Renal cortex interstitium (tissue), 11 donors: ENCODE measurements at regions not wholly inside any gene's neighbourhood (a gene's known extent, or its start where the extent isn't known, plus 50 kb on each side); places are given as distances from the start of the nearest gene placed in this dataset.

Experiments
- DNase-seq, 11 donors: peaks; one replicate each; pipeline ENCODE4 v3.0.0-alpha.2; 2013; ENCODE audit warnings: low read depth in 9 of 11, low spot score in 4 of 11; ENCODE audit errors: extremely low read depth in 1 of 11

- no peak for DNase-seq
These were observed 1162.1 kb upstream of the IGFBP7 start for GRCh38 chr4:58272311-58272710.

DNA sequence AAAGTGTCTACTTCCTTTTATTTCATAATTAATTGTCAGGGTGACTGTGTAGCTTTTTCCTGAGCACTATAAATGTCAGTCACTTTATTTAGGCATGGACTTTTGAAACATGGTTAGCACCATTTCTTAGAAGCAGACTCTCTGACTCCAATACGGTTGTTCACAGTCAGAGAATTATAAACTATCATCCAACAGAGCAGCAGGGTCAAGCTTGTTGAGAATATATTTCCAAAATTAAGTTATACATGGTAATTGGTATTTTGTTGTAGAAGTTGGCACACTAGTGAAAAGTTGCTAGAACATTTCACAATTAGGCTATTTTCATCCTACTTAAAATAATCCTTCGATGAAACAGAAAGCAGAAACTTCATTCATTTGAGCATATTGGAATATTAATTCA lies 1155.5 kb upstream of the IGFBP7 start:
- no peak for DNase-seq

DNA sequence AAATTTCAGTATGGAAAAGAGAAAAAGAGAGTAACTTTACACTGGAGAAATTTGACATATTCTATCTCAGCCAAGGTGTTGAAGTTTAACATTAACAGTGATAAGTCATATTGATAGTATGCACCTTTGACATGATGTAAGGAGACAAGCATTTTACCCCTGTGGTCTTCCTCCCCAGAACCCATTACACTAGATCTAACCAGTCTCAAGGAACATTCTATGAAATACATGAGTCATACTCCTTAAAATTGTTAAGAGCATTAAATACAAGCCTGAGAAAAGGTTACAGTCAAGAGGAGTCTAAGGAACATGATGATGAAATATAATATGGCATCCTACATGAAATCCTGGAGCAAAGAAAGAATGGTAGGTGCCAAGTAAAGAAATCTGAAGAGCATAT lies 1151.3 kb upstream of the IGFBP7 start:
- DNase-seq: no peak

DNA sequence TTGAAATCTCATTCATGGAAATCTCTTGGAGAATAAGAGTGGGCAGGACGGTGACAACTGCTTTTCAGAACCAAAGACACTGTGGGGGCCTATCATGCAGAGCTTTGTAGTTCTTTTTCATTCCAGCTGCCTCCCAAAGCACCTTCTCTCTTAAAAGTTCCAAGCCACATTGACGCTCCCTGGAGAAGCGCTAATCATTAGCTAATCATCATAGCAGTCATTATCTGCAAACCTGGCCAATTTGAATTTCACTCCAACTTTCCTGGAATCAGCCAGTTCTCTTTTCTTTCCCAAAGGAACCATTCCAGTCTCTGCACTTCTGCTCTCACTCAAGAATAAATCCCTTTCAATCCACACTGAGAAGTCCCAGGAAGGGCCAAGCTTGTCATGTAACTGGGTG lies 1144.1 kb upstream of the IGFBP7 start:
- DNase-seq: no peak

- no peak for DNase-seq
These were observed 1142.5 kb upstream of the IGFBP7 start for GRCh38 chr4:58252656-58253055.

- DNase-seq: no peak
These were observed 1137.6 kb upstream of the IGFBP7 start for GRCh38 chr4:58247792-58248191.

GRCh38 chr4:58225460-58225859 lies 1115.3 kb upstream of the IGFBP7 start:
- DNase-seq: no peak

DNA sequence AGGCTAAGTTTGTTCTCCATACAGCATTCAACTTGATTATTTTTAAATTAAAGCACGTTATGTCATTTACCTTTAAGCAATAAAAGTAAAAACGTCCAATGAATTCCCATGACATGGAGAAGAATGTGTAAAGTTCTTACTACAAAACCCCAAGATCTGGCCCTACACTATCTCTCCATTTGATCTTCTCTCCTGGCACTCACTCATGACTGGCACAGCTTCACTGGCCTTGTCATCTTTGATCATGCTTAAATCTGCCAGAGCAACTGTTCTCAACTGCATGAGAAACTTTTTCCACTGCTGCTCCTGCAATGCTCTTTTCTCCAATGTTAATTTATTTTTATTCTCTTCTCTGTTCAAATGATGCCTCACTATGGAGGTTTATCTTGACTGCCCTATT lies 1109.0 kb upstream of the IGFBP7 start:
- DNase-seq: no peak

DNA sequence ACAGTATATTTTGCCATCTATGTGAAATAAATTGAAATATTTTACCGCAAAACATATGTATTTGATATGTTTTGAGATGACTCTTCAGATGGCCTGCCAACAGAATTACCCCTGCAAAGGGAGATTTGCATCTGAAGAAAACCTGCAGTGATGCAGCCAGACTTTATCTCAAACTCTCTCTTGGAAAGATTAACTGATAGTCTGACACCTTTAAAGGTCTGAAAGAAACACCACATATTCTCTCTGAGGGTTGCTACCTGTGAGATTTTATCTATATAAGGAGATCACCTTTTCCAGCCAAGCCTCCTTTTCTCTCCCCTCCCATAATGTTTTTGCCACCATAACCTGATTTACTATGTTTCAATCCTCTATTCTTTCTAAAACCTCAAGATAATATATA lies 1106.3 kb upstream of the IGFBP7 start:
- no peak for DNase-seq

GRCh38 chr4:58214376-58214775 lies 1104.2 kb upstream of the IGFBP7 start:
- no peak for DNase-seq

DNA sequence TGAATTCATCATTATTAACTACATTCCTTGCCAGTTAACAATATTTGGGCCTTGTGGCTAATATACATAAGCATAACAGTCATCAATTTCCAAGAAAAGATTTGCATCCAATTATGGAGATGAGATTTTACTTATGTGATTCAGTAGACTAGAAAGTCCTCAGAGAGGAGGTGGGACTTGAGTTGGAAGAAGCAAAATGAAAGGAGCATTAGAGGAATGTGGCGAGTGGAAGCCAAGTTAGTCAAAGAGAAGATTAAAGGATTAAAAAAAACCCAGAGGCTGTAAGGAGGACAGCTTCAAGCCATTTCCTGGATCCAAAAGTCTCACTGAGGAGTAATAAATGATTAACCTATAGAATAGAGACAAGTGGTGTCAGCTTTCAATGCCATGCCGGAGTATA lies 1099.4 kb upstream of the IGFBP7 start:
- no peak for DNase-seq

DNA sequence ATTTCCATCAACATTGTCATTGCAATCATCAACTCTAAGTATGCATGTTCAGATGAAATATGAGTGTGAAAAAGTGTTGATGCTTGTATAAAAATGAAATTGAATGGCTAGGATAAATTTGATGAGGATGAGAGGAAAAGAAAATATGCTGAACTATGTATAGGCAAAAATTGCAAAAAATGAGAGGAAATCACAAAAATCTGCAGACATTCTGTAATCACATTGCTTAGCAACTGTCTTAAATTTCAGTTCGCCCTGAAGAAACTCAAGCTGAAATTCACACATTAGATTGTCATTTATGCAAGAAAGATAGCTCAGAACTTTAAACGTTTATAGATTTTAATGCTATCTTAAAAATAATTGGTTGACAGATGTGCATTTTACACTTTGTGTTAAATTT lies 1098.8 kb upstream of the IGFBP7 start:
- DNase-seq: no peak

- DNase-seq: no peak
These were observed 1095.5 kb upstream of the IGFBP7 start for GRCh38 chr4:58205446-58206235.

- DNase-seq: no peak
These were observed 1082.0 kb upstream of the IGFBP7 start for GRCh38 chr4:58192217-58192616.

- no peak for DNase-seq
These were observed 1080.9 kb upstream of the IGFBP7 start for GRCh38 chr4:58191109-58191508.

DNA sequence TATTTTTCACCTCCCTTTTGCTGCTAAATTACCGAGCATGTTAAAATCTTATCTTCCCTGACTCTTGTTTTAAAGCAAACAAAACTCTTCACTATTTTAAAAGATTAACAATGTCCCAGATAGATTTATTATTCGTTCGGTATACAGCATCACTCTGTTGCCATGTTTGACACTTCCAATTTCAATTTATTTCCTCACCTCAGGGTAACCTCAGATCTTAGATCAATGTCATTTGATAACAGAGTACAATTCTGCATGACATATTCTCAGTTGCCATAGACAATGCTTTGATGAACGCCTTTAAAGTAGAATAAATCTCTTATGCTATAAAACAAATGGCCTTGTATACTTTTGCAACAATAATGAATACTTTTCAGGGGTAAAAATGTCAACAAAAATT lies 1078.1 kb upstream of the IGFBP7 start:
- no peak for DNase-seq

- DNase-seq: no peak
These were observed 1064.8 kb upstream of the IGFBP7 start for GRCh38 chr4:58175024-58175423.

DNA sequence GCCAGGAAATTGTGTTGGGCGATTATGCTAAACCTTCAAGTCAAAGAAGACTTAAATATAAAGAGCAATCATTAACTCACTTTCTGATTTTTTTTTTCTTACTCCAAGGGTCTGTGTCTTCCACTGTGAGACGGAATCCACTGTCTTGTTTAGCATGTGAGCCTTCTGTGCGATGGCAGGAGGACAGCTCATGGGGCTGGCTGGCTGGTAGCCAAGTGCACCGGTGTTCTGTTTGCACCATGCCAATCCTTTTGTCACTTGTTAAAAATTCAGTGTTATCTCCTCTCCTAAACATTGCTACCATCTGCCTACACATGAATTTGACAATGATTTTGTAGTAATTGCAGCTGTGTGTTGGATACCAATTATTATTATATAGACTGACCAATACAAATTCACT lies 1056.3 kb upstream of the IGFBP7 start:
- DNase-seq: no peak

DNA sequence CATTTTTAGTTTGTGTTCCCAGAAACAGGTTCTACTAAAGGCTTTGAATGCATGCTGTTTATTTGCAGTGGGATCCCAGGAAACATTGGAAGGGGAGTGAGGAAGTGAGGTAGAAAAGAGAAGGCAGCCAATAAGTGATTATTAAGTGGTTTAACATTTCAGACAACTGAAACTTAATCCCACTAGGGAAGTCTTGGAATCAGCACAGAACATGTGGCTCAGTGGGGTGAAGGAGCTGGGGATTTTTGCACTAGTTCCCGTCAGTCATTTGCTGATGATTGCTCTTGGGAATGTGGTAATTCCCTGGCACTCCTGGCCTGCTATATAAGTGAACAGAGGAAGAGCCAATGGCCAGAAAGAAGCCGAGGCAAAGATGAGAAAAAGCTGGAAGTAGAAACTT lies 1053.0 kb upstream of the IGFBP7 start:
- no peak for DNase-seq

DNA sequence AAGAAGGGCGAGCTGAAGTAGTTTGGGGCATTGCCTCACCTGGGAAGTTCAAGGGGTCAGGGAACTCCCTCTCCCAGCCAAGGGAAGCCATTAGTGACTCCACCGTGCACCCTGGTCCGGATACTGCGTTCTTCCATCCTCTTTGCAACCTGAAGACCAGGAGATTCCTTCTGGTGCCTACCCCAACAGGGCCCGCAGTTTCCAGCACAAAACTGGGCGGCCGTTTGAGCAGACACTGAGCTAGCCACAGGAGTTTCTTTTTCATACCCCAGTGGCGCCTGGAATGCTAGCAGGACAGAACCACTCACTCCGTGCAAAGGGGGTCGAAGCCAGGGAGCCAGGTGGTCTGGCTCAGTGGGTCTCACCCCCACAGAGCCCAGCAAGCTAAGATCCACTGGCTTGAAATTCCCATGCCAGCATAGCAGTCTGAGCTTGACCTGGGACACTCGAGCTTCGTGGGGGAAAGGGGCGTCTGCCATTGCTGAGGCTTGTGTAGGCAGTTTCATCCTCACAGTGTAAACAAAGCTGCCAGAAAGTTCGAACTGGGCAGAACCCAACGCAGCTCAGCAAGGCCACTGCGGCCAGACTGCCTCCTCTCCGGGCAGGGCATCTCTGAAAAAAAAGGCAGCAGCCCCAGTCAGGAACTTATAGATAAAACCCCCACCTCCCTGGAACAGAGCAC lies 1039.4 kb upstream of the IGFBP7 start:
- no peak for DNase-seq

DNA sequence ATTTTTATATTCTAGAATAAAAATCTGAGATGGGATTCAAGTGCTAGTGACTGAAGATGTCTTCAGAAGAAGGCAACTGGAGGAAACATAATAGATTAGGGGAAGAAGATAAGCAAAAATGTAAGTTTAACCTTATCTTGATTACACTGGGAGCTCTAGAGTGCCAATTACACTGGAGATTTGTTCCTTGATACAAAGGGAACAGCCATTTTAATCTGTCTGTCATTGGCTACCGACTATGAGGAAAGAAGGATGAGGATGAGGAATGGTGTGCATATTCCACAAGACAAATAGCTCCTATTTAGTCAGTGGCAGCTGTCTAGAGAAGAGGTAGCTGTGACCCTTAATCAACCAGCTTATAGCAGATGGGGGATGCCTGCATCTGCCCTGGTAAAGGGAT lies 1034.5 kb upstream of the IGFBP7 start:
- DNase-seq: no peak
